ENCODE measurements at regions not wholly inside any gene's neighbourhood (a gene's known extent, or its start where the extent isn't known, plus 50 kb on each side); places are given as distances from the start of the nearest gene placed in this dataset.

- 0% methylated on average over 1 of the region's 1 CpG for WGBS (ENCODE audit: insufficient coverage, low coverage, missing lambda C conversion rate)
- H3K4me1 ChIP-seq (replicated peaks in 1 of 2; ENCODE audit: control insufficient read depth in 2 of 2, insufficient read depth in 2 of 2, low read length in 2 of 2), result no peaks in the 10 kb centered on the region
- no peak for ATAC-seq
- H3K36me3 ChIP-seq (ENCODE audit: control insufficient read depth, insufficient read depth, low read length), result no peaks in the 10 kb centered on the region
- BruUV-seq (replicated peaks), result no TSS peak
- no peaks in the 10 kb centered on the region for H3K9me1 ChIP-seq (ENCODE audit: control insufficient read depth, insufficient read depth, low read length)
- intact Hi-C loops (cut with micrococcal nuclease), result no loop called here
- no peaks in the 10 kb centered on the region for H3K27me3 ChIP-seq (ENCODE audit: control insufficient read depth in 2 of 2, insufficient read depth in 2 of 2, low read length in 2 of 2)
- TF ChIP-seq ZBTB9 (CRISPR knock-in tag; IDR thresholded peaks at IDR 0.05), result no peak
- TF ChIP-seq KHSRP (IDR thresholded peaks at IDR 0.05), result no peak
- TF ChIP-seq CBFA2T2 (conservative IDR thresholded peaks at IDR 0.05), result no peak
- TF ChIP-seq SREBF1 (IDR thresholded peaks at IDR 0.05; ENCODE audit: borderline replicate concordance, low read depth, low read length), result no peak
- TF ChIP-seq SETDB1 (IDR thresholded peaks at IDR 0.05; ENCODE audit: low read length), result no peak
- TF ChIP-seq MAFK (IDR thresholded peaks at IDR 0.05; ENCODE audit: low read length), result no peak
- TF ChIP-seq RFX5 (IDR thresholded peaks at IDR 0.05; ENCODE audit: low read depth, low read length), result no peak
- no peak for TF ChIP-seq OTX1 (CRISPR knock-in tag; IDR thresholded peaks at IDR 0.05)
- no peak for TF ChIP-seq YY1 (IDR thresholded peaks at IDR 0.05; ENCODE audit: borderline replicate concordance in 1 of 3, control insufficient read depth in 1 of 3, extremely low read depth in 1 of 3, insufficient read depth in 3 of 3, insufficient read length in 1 of 3, insufficient replicate concordance in 2 of 3, low read depth in 1 of 3, low read length in 2 of 3)
- TF ChIP-seq CXXC5 (CRISPR knock-in tag; IDR thresholded peaks at IDR 0.05), result no peak
- no peak for FAIRE-seq
- no peaks in the 10 kb centered on the region for H3K9me3 ChIP-seq (replicated peaks; ENCODE audit: control insufficient read depth, insufficient read depth, low read depth, low read length)
- in situ Hi-C loops (cut with MboI), result no loop called here
- H3K27ac ChIP-seq (ENCODE audit: extremely low read depth, low read depth, low read length), result no peak overlapping the region
- no peaks in the 10 kb centered on the region for H4K20me1 ChIP-seq (replicated peaks; ENCODE audit: control insufficient read depth, insufficient read depth, low read length)
- ChIA-PET CTCF (ENCODE audit: low intra/inter-chr PET ratio) (no interaction called here), POLR2A (no interaction called here)
- H3K79me2 ChIP-seq (ENCODE audit: control insufficient read depth, insufficient read depth, low read length), result no peaks in the 10 kb centered on the region
- no peak for DNase-seq (ENCODE audit: extremely low read depth in 1 of 4, low spot score in 3 of 4)
- H3K9ac ChIP-seq (ENCODE audit: insufficient read depth in 1 of 2, low read depth in 2 of 2, low read length in 2 of 2), result no peak overlapping the region
- H3K4me3 ChIP-seq, result no peak overlapping the region
- no peak overlapping the region for H2AFZ ChIP-seq (ENCODE audit: low read depth, low read length)
- H3K4me2 ChIP-seq (ENCODE audit: insufficient read depth, low read length), result no peak overlapping the region
Observed at GRCh38 chrX:42624524-42624923, 153.4 kb downstream of the PPP1R2C start.
